NAMALWA (cell line): ENCODE measurements at regions not wholly inside any gene's neighbourhood (a gene's known extent, or its start where the extent isn't known, plus 50 kb on each side); places are given as distances from the start of the nearest gene placed in this dataset.
A peak's percentile ranks its signal among the peaks of the same experiment; 100 is the strongest.

Experiments
- DNase-seq: peaks from one replicate; pipeline ENCODE4 v3.0.0-alpha.2; 2015; ENCODE audit warnings: low spot score

DNA sequence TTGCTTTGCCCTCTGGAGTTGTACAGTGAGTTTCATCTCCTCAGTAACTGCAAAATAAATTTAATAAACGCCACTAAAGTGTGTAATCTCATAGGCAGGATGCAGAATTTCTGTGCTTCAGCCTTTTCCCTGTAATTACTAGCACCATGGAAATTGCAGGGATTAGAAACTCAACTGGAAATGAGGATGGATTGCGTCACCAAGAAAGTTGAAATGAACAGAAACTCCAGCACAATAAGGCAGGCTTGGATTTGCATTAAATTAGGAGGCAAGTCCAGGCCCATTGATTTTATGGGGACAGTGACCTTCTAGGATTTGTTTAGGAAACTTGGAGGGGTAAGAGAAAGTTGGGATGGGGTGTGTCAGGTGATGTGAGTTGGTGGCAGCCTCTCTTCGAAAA, 197.5 kb downstream of the PTPRU start:
- DNase-seq: no peak

DNA sequence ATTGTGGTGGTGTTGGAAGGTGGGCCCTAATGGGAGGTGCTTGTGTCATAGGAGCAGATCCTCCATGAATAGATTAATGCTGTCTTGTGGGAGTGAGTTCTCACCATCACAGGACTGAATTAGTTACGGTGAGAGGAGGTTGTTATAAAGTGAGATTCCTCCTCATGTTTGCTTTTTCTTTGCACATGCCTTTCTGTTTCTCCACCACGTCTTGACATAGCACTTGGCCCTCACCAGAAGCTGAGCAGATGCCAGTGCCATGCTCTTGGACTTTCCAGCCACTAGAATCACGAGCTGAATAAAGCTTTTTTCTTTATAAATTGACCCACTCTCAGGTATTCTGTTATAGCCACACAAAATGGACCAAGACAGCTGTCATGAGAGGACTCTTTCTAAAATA, 194.8 kb downstream of the PTPRU start:
- no peak for DNase-seq

DNA sequence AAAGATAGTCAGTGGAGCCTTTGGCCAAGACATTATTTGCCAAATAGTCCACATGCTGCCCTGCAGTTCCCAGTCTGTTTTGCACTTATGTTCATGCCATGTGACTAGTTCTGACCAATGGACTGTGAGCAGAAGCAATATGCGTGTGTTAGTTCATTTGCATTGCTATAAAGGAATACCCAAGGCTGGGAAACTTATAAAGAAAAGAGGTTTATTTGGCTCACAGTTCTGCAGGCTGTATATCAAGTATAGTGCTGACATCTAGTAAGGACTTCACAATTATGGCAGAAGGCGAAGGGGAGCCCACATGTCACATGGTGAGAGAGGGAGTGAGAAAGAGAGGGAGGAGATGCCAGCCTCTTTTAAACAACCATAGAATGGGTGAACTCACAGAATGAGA, 193.3 kb downstream of the PTPRU start:
- DNase-seq: no peak

DNA sequence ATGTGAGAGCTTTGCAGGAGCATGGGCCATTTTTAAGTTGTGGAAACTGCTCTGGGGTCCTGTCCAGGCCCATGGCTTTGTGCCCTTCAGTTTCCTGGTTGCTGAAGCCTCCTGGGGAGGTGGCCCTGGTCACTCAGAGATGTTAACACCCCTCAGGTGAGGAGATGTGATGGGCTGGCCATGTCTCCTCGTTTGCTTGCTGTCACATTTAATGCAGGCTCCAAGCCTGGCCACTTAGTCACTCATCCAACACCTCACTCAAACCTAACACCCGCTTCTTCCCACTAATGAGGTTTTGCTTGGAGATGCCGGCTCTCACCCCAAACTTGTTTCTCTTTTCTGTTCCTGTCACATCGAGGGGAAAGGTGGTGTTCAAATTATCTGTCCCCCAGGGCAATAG, 192.7 kb downstream of the PTPRU start:
- DNase-seq: no peak

DNA sequence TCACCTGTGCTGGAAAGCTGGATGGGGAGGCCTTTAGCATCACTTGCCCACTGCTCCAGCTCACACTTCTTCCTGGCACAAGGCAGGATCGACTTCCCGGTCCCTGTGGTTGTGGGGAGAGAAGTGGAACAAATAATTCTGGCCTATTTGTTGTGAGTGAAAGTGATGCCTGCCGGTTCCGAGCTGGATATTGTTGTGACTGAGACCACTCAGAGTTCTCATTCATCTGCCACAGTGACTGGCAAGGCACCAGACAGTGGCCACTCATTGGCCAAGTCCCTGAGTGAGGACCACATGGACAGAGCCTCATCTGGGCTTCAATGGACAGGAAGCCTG, 191.9 kb downstream of the PTPRU start:
- no peak for DNase-seq

DNA sequence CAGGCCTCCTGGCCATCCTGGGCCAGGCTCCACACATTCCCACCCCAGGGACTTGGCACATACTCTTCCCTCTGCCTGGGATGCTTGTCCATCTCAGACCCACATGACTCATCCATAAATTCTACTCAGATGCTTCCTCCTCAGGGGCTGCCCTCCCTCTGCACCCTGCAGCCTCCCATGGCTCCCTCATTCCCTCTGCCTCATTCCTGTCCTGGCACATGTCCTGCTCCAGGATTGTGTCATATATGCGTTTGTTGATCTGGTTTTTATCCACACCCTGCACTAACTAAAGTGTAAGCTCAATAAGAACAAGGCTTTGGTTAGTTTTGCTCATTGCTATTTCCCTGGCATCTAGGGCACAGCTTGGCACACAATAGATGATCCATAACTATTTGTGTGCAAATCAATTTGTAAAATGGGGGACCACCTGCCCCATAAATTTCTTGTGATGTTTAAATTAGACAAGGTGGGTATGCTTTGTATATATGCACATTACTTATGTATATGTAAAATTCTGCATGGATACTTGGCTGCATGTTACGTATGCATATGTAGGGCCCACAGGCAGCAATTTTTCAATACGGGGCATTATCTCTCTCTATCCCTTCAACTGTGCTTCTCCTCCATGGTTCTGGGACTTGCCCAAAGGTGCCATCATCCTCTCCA, 191.4 kb downstream of the PTPRU start:
- DNase-seq: no peak

DNA sequence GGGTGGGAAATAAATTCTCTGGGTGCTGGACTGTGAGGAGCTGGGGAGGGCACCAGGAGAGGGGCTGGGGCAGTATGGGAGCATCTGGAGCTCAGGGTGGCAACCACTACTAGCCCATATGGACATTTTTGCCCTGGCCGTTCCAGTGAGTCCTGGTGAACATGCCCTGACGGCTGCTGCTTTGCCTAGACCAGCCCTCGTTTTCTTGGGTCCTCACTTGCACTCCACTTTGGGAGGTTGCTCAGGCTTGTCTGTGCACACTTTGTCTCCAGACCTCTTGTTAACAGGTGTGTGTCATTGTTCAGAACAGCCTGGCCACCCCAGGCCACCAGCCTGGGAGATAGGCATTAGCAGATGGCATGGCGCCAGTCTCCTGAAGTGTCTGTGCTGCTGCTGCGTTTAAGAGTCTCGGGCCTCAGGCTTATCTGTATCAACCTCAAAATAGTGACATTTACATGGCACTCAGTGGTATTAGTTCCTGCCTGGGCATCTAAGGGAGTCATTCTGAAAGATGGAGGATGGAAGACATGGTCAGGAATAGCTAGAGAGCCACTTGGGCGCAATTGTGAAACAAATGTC, 190.5 kb downstream of the PTPRU start:
- no peak for DNase-seq

DNA sequence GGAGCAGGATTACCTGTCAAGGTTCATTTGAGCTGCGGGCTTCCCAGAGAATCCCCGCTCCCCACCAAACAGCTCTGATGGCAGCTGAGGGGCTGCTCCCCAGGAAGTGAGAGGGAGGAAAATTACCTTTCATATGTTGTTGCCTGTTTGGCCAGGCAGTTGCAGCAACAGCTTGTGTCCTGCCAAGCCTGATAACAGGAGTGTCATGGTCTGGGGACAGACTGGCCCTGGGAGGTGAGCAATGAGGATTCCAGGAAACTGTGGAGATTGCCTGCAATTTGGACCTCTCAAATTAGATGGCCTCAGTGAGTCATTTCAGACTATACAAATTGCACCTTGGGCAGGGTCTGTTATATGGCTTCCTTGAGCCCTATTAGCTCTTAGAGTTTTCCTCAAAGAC, 189.3 kb downstream of the PTPRU start:
- no peak for DNase-seq

DNA sequence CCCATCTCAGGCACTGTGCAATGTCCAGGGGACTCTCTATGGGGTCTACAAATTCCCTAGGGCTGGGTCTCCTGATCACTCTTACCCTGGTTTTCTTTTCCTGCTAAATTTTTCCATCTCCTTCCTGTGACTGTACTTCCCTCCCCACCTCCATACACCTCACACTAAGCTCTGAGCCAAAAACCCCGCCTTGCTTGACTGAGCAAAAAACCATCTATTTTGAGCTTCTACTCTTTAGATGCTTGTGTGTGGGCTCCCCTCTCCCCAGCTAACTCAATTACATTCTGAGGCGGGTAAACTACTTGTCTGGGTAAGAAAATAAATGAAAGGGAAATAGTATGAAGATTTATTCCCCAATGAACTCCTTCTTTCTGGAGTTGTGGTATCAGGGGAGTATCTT, 187.9 kb downstream of the PTPRU start:
- DNase-seq: no peak

DNA sequence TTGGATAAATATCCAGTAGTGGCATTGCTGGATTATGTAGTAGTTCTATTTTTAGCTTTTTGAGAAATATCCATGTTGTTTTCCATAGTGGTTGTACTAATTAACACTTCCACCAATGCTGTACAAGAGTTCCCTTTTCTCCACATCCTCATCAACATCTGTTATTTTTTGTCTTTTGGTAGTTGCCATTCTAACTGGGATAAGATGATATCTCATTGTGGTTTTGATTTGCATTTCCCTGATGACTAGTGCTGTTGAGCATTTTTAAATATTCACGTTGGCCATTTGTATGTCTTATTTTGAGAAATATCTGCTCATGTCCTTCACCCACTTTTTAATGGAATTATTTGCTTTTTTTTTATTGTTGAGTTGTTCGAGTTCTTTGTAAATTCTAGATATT, 183.9 kb downstream of the PTPRU start:
- no peak for DNase-seq

DNA sequence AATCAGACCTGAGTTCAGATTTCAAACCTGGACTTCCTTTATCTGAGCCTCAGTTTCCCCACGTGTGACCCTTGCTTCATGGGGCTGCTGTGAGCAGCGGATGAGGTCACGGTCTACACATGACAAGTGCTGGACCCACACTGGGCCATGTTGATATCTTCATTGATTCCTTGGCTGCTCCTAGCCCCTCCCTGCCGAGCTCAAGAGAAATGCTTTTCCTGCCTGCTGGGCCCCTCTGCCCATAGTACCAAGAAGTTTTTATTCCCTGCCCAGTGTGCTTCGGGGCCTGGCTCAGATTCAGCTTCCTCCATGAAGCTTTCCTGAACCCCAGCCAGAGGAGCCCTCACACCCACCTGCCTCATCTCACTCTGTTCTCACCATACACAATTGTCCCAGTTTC, 181.6 kb downstream of the PTPRU start:
- DNase-seq: no peak

DNA sequence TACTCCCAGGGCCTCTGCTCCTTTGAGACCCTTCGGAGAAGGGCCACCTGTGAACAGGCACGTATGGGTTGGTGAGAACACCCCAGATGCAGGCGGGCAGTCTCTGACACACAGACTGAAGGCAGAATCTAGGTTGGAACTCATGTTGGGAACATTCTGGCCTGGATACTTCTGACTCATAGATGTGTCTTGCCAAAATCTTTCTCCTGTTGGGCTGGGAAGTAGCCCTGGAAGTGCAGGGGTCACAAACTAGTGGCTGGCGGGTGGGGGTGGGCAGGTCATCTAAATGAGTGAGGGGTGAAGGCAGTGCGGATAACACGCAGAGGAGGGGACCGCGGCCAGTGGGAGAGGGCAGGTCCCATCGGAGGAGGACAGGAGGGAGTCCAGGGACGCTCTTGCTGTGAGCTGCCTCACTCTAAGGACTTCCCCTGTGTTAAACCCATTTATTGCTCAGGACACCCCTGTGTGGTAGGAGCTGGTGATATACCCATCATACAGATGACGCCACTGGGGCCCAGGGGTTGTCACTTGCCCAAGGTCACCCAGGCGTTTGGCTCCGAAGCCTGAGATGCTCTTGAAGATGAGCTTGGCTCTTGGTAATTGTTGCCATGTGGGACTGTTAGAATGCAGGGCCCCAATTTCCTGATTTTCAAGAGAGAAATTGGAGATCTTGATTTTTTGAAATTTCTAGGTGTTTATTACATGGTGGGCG, 181.0 kb downstream of the PTPRU start:
- DNase-seq: no peak

DNA sequence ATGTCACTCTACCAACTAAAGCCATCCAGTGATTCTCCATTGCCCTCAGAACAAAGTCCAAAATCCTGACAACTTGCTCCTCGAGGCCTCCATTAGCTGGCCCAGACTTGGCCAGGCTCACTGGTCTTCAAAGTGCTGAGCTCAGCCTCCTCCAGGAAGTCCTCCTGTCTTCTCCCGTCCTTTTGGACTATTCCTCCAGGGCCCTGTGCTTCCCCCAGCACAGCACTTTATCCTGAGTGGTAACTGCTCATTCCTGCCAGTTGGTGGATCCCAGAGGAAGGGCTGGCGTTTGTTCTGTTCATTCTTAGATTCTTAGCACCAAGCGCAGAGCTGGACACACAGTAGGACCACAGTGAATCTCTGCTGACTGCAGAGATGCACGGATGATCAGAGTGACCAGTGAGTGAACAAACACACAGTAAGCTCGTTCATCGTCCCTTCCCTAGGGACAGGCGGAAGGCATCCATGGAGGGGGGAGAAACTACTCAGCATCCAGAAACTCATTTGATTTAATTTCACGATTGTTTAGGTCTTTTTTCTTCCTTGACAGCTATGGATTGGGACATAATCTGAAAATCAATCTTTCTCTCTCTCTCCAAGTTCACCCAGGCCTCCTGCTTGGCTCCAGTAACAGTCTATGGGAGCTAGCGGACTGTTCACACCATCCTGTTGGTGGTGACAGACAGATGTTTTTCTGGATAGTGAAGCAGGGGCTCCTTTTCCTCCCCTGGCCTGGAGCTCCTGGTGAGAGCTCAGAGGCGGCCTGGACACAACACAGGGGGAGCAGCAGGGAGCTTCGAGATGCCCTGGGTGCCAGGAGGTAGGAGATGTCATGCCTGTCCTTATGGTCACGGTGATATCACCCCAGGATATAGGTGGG, 180.2 kb downstream of the PTPRU start:
- no peak for DNase-seq

DNA sequence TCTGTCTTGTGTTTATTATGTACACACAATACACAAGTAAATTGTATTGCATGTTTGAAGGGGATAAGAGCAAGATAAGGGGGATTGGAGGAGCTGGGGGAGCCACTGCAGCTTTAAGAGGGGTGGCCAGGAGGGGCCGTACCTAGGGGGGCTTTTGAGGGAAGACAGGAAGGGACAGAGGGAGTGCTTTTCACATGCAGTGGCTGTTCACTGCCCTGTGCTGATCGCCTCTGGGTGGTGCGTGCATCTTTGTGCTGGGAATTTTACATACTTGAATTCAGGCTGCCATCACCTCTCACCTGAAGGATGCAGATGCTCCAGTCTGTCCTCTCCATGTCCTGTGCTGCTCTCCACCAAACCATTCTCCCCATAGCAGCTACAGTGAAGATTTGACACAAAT, 179.5 kb downstream of the PTPRU start:
- DNase-seq: no peak

DNA sequence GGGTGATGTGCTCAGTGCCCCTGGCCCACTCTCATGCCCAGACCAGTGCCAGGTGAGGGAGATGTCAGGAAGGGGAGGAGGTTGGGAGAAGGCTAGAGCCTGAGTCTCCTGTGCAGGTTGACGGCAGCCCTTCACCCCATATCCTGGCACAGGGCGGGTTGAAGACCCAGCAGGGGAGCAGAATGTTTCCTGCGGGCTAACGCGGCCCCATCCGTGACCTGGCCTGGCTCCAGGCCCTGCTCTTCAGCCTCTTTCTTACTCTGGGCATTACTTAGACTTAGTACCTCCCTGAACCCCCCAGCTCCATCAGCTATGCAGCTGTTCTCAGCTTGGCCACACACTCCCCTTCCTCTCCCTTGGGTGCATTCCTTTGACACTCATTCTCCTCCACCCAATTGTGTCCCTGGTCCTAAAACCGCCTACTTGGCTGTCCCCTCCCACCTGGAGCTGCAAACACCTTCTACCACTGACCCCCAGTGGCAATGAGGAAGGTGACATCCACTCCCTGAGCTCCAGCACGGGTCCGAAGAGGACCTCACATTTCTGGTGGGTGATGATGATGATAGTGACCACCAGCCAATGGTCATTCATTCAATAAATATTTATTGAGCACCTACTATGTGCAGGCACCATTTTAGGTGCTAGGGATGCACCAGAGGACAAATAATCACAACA, 179.0 kb downstream of the PTPRU start:
- peak; percentile 25 for DNase-seq

DNA sequence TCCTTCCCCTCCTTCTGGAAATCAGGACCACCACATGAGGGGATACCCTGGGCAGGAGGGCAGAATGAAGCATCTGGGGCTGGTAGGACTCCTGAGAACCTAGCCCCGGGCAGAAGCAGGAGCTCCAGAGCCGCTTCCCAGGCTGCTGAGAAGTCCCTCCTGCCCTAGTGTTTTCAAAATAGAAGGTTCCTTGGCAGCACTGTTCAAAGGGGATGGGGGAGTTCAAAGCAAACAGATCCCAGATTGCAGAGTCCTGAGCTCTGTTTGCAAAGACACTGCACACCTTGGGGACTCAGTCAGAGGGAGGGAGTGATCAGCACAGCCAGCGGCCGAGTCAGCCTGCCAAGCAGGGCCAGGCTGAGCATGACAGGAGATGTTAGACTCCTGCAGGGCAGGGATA, 177.8 kb downstream of the PTPRU start:
- DNase-seq: no peak

DNA sequence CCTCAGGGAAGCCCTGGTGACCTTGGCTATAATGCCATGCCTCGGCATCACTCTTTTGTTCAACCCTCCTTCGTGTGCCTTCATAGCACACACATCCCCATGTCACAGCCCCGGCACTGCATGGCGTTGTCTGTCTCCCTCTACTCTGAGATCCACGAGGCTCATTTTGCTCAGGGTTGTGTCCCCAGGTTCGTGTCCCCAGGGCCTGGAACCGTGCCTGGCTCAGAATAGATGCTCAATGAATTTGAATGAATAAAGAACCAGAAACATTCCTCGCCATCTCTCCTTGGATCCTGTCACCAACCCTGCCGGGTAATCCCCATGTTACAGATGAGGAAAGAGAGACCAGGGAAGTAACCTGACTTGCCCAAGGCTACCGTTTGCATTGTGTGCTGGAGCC, 177.3 kb downstream of the PTPRU start:
- DNase-seq: no peak

DNA sequence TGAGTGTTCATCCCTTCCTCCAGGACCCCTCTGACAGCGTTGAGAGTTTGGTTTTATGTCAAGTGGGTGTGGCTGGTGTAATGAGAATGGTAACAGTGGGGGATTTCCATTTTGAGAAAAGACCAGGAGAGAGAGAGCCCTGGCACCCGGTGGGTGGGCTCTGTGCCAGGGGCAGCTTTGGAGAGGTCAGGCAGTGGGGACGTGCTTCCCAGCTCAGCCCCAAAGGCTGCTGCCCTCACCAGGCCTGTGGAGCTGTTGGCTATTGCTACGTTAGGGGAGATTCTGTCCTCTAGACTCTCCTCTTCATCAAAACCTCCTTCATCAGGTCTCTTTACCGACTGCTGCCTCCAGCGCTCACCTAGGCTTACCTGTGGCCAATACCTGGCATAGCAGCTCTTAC, 176.3 kb downstream of the PTPRU start:
- DNase-seq: no peak

DNA sequence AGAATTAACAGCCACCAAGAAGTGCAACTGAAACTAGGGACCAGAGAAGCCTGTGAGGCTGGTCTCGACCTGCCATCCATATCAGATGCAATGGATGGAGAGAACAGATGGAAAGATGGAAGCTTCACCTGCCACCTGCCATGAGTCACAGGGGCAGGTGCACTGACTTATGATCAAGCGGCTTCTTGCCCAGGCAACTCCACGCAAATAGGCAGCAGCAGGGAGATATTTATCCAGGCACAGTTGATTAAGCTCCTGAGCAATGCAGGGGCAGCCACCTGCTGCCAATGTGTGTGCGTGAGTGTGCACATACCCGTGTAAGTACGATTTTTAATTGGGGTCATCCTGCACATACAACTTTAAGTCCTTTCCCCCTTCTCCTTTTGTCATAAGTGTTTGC, 174.2 kb downstream of the PTPRU start:
- no peak for DNase-seq

DNA sequence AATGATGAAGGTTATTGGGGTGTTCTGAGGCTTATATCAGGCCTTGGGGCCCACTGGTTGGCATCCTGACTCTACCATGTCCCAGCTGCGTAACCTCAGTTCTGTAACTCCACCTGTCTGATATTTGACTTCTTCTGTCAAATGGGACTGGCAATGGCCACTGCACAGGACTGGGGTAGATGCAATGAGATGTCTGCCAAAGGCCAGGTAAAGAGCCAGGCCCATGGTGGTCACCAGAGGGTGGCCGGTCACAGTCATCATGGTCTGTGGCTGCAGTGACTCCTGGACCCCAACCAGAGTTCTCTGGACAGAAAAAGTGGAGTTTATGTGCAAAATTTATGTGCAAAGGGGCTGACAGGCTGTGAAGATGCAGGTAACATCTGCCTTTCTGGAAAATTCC, 173.3 kb downstream of the PTPRU start:
- DNase-seq: no peak

DNA sequence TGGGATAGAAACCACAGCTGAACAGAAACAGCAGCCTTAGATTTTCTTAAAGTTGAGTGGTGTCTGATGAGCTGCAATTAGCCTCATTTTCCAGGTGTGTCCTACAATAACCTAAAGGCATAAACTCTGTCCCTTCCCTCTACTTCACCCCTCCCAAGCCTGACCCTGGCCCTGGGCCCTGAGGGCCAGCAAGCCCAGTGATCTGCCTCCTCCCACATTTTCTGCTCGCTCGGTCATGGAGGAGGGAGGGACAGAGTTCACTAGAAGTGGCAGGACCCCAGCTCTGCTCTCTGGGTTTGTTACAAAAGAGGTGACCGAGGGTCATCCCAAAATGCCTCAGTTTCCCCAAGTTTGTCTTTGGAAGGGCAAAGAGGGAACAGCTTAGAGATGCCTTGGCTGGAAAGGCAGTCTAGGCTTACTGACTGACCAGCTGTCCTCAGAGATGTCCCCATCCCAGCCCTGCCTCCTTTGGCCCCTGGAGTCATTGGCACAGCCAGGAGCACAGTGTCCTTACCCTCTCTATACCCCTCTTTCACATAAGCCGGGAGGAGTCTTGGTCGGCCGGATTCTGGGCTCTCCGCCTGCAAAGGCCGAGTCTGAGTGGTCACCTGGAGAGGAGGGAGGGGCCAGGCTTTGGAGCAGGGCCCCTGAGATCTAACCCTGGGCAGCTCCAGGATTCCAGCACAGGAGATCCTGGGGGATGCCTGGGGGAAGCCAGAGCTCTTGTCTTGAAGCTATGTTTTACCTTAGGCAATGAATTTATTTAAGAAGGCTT, 172.7 kb downstream of the PTPRU start:
- DNase-seq: no peak

DNA sequence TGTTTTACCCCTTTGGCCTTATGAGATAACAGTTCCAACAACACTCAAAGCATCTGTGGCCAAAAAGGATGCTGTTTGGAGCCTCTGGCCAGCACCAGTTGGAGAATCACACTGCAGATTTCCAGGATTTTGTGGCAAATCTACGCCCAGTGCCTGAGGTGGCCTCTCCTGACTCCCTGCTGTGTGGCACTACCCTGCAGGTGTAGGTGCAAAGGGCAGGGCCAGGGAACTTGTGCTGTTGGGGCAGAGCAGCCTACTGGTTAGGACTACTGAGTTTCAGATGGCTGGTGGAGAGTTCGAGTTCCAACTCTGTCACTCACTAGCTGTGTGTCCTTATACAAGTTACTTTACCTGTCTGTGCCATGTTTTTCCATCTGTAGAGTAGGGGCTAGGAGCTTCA, 170.5 kb downstream of the PTPRU start:
- DNase-seq: no peak
